ENCODE measurements at regions not wholly inside any gene's neighbourhood (a gene's known extent, or its start where the extent isn't known, plus 50 kb on each side); places are given as distances from the start of the nearest gene placed in this dataset.

DNA sequence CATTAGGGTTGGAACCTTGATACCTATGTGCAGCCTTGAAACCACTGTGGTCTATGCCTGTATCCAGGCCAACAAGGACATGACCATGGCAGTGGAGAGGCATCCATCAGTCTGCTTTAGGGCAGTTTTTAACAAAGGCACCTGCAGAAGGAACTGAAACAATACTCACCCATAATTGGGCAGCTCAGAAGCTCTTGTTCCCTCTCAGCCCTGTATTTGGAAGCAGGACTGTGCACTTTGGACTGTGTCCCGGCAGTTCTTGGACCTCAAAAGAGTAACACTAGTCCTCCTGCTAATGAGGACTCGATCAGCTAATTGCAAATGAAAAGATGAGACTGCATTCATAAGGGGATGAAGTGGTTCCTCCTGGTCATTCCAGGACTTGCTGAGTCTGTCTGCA, 500.2 kb upstream of the TNP1 start:
- TF ChIP-seq, protein P1, sequence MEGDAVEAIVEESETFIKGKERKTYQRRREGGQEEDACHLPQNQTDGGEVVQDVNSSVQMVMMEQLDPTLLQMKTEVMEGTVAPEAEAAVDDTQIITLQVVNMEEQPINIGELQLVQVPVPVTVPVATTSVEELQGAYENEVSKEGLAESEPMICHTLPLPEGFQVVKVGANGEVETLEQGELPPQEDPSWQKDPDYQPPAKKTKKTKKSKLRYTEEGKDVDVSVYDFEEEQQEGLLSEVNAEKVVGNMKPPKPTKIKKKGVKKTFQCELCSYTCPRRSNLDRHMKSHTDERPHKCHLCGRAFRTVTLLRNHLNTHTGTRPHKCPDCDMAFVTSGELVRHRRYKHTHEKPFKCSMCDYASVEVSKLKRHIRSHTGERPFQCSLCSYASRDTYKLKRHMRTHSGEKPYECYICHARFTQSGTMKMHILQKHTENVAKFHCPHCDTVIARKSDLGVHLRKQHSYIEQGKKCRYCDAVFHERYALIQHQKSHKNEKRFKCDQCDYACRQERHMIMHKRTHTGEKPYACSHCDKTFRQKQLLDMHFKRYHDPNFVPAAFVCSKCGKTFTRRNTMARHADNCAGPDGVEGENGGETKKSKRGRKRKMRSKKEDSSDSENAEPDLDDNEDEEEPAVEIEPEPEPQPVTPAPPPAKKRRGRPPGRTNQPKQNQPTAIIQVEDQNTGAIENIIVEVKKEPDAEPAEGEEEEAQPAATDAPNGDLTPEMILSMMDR (conservative IDR thresholded peaks at IDR 0.05; ENCODE audit: low read length), result no peak
- no peak for TF ChIP-seq EZH2phosphoT487 (IDR thresholded peaks at IDR 0.05; ENCODE audit: borderline replicate concordance, low read depth, low read length)
